ENCODE measurements at regions not wholly inside any gene's neighbourhood (a gene's known extent, or its start where the extent isn't known, plus 50 kb on each side); places are given as distances from the start of the nearest gene placed in this dataset.

DNA sequence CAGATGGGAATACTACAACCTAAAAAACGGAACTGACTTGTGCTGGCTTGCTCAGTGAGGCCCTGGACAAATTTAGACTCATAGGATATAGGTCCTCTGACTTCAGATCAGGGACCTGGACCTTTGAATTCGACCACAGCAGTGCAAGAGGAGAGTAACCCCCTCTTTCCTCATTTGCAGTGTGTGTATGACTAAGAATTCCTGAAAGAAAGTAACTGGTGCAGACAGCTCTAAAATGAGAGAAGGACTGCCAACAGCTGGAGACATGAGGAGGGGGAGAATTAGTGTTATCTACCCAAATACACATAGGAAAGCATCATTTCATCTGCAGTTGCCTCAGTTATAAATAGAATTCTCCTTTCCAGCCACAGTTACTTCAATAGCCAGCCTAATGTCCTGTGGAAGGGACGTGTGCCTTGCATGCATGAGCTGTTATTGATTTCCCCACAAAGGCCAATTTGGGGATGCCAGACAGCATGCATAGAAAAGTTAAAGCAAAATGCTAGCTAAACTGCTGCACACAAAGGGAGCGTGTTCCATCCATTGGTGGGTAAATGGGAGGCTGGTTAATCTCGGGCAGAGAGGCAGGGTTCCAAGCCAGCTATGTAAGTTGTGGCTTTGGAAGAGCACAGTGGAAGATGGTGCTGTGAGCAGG, 442.7 kb downstream of the CDK5RAP2 start:
- no peak for TF ChIP-seq EZH2 (optimal IDR thresholded peaks at IDR 0.05; ENCODE audit: low read depth, low read length)
- no peak for TF ChIP-seq CTCF (IDR thresholded peaks at IDR 0.05; ENCODE audit: low read length)
- no peak for TF ChIP-seq EZH2phosphoT487 (IDR thresholded peaks at IDR 0.05; ENCODE audit: low read length)

All from MM.1S (cell line).